Stimulated activated CD8-positive, alpha-beta memory T cell treated with anti-CD3 and anti-CD28 coated beads, Interleukin-4, amount 100 ng/mL, for 48 hours (primary cell): ENCODE measurements at regions not wholly inside any gene's neighbourhood (a gene's known extent, or its start where the extent isn't known, plus 50 kb on each side); places are given as distances from the start of the nearest gene placed in this dataset.
"Not testable (repeated sequence)": the region's sequence is repeated elsewhere in the genome, so short reads cannot be mapped to it uniquely, and the experiment has no call there.

ENCODE experiments used
- DNase-seq: peaks from one replicate; pipeline ENCODE4 v3.0.0-alpha.2; 2020

DNA sequence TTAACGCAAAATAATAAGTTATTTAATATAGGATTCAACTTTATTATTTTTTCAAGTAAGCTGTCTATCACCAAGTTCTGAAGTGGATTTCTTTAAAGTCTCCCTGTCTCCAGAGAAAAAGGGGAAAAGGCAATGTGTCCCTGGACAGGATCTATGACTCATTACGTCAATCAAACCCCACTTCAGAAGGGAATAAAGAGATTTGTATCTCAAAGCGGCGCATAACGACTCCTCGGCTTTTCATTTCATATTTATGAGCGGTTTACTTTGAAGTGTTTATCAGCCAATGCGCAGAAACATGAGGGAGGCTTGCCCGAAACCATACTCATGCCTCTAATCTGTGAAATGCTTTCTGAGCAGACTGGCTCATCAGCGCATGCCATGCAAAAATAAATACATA is 938.6 kb upstream of the WWC1 start:
- no peak for DNase-seq

DNA sequence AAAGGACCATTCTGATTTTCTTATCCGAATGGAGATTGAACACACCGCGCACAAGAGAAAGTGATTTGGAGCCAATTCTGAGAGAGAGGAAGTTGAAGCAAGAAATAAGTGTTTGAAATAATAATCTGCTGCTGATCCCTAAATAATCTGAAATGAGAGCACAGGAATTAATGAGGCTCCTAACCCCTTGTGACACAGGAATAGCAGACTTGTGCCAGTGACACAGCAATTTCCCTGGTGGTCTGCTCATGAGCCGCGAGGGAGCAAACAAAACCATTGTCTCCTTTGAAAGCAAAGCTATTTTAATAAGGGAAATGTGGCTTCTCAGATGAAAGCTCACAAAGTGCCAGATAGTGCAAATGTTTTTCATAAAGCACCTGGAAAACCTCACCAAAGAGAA is 936.1 kb upstream of the WWC1 start:
- DNase-seq, result no peak

DNA sequence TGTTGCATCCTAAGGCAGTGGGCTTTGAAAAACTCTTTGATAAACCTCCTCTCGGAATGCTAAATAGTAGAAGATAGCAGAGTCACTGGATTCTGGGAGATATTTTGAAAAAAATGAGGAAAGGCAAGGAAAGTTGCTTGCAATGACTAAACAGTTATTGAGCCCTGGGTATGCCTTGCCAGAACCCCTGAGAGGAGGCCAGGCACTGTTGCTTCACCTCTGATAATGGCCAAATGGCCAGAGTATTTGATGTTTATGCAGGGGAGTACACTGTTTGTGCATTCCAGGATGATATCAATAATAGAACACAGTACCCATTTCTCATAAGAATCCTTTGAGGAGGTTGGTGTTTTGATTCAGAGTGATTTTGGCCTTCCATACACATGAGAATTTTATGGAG is 935.1 kb upstream of the WWC1 start:
- no peak for DNase-seq

- DNase-seq, result no peak
These were observed 932.5 kb upstream of the WWC1 start for GRCh38 chr5:167358868-167359492.

GRCh38 chr5:167361795-167362194 is 929.6 kb upstream of the WWC1 start:
- DNase-seq, result no peak

DNA sequence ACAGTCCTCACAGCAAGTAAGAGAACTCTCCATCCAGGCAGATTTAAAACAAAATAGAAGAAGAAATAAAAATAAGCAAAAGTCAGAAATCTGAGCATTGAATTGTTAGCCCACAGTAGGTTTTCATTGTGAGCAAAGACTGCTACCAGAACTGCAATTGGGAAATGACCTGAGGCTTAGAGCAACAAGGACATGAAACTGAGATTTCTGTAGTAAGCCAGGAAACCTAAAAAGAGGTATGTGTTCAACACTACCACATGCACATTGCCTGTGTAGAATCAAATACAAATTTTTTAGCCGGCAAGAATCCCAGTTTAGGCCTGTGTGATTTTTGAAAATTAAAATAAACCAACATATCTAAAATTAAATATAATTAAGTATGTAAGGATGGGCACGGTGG is 928.4 kb upstream of the WWC1 start:
- DNase-seq, result no peak

- DNase-seq, result no peak
These were observed 916.3 kb upstream of the WWC1 start for GRCh38 chr5:167375125-167375524.

GRCh38 chr5:167378894-167379723 is 912.3 kb upstream of the WWC1 start:
- no peak for DNase-seq

GRCh38 chr5:167381457-167381856 is 910.0 kb upstream of the WWC1 start:
- DNase-seq, result no peak

DNA sequence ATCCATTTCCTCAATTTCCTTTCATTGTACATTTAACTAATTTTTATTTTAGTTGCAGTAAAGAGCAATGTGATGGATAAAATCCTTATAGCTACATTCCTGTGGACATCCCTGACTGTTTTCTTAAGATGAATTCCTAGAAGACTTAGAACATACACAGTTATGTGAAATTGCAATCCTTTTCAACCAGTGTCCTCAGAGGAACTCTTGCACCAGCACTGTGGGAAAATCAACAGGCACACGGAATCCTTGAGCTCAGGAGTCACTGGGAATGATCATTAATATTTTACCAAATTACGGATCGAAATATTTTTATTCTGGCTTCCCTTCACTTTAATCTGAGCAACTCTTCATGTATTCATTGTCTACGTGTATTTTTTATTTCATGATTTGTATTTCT is 901.9 kb upstream of the WWC1 start:
- no peak for DNase-seq

DNA sequence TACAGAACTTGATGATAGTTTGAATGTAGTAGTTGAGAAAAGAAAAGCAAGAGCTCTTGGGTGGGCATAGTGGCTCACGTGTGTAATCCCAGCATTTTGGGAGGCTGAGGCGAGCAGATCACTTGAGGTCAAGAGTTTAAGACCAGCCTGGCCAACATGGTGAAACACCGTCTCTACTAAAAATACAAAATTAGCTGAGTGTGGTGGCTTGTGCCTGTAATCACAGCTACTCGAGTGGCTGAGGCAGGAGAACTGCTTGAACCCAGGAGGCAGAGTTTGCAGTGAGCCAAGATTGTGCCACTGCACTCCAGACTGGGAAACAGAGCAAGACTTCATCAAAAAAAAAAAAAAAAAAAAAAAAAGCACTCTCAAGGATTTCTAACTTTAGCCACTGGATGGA is 900.2 kb upstream of the WWC1 start:
- not testable (repeated sequence) for DNase-seq

- DNase-seq, result no peak
These were observed 899.2 kb upstream of the WWC1 start for GRCh38 chr5:167392240-167392639.

GRCh38 chr5:167393358-167393757 is 898.1 kb upstream of the WWC1 start:
- no peak for DNase-seq

DNA sequence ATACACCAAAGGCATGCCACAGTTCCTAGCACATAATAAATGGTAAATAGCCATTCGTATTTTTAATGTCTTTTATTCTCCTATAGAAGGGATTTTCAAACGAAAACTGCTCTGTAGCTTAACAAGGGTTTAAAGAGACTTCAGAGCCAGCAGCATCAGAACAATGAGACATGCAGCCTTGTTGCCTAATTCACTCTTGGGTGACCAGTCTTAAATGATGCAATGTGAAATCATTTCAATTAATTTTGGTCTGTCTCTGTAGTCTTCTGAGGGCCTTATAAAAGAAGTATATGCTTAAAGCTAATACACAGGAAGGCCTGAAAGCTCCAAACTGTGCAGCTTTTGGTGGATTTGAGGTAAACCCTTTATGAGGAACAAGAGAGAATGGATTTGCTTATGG is 888.8 kb upstream of the WWC1 start:
- DNase-seq, result no peak

DNA sequence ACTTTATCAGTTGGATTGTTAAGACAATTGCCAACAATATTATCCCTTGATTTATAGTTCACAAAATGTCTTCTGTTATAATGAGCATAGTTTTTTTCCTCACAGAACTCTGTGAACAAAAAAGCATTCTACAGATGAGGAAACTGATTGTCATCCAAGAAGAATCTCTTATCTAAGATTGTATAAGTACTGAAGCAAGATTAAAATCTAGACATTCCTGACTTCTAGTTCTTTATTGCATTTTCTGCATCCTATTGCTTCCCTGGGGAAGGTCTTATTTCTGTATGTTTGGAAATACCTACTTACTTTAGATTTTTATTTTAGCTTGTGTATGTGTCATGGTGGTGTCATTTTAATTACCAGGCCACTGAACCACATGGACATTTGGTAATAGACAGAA is 884.9 kb upstream of the WWC1 start:
- no peak for DNase-seq

- DNase-seq, result no peak
These were observed 878.9 kb upstream of the WWC1 start for GRCh38 chr5:167412556-167412955.

DNA sequence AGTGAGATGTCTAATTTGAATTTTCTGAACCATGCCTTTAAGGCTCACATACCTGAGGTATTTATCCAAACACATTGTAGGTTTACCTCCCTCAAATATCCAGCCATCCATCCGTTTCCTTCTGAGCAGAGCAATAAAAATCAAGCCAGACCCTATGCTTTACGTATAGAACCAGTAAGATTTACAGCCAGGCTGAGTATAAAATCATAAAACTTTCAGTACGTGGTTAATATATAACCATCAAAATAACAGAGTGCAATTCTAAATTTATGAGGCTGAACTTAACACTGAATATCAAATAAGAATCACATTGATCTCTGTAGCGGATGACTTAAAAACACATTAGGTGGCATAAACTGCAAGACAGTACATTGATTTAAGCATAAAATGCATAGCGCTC is 877.9 kb upstream of the WWC1 start:
- DNase-seq, result no peak

GRCh38 chr5:167414611-167415010 is 876.8 kb upstream of the WWC1 start:
- DNase-seq, result no peak

DNA sequence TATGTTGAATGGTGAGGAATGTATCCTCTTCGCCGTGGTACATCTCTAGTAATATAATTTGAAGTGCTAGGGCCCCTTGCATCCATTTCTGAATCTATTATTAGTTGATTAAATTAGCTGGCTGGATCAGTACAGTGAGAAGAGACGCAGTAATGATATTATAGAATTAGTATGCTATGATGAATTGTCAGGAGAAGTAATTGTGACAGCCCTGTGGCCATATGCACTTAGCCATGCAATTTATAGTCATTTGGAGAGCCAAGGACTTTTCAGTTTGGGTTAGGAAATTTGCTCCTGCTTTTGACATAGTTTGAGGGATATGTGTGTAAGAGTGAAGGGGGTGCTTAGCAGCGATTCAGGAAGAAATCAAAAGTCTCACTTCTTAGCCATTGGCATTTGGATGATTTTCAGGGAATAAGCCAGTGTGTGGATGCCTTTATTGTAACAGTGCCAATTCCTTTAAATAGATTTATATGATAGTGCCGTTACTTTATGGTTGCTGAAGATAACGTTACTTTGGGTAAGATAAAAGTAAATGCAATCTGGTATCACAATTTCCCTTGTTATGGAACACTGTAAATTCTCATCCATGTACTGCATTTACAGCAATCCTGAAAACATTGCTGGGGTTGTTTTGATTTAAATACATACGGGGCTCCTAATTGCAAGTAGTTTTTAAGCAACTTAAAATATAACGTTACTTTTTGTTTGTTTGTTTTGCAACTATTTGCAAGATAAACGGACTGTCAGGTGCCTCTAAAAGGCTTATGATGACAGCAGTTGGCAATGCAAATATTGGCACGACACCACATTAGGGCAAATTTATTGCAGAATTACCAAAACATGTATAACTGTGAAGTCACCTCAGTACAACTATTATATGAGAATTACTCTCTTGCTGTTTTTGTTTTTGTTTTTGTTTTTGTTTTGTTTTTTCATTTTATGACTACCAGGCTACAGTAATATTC is 875.4 kb upstream of the WWC1 start:
- DNase-seq, result no peak

DNA sequence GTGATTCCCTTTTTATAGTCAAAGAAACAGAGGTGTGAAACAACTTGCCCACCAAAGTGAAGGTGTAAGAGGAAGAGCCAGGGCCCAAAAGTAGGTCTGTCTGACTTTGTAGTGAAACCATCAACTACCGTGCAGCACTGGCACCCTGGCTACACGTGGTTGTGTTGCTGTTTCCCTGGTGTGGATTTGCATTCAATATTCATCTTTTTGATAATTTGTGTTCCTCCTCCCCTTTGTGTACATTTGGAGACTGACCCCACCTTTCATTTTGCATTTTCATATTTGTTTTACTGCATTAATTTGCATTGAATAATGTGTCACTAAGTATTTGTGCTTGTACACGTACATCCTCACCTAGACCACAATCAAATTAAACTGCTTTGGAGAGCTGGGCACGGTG is 873.8 kb upstream of the WWC1 start:
- no peak for DNase-seq

GRCh38 chr5:167425161-167425560 is 866.3 kb upstream of the WWC1 start:
- DNase-seq, result no peak

DNA sequence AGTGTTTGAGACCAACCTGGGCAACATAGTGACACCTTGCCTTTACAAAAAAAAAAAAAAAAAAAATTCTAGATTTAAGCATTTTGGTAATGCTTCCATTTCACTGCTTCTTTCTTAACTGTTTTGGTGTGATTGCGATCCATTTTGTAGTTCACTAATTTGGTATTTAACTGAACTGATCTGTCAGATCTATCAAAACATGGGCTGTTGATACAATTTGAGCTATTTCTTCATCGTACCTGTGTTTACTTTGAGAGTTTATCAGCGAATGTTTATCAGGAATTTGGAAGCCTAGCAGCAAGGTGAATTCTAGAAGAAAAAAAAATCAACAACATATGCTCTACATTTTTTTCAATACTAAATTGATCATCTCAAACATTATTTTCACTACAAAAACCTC is 864.9 kb upstream of the WWC1 start:
- DNase-seq, result no peak

GRCh38 chr5:167427641-167428040 is 863.8 kb upstream of the WWC1 start:
- DNase-seq, result not testable (repeated sequence)

GRCh38 chr5:167440846-167441245 is 850.6 kb upstream of the WWC1 start:
- no peak for DNase-seq
